ENCODE measurements at regions not wholly inside any gene's neighbourhood (a gene's known extent, or its start where the extent isn't known, plus 50 kb on each side); places are given as distances from the start of the nearest gene placed in this dataset.

GRCh38 chr1:55578646-55579045 is 363.5 kb upstream of the USP24 start:
- TF ChIP-seq POLR2A (IDR thresholded peaks at IDR 0.05; ENCODE audit: low read length) (no peak), GATA1 (IDR thresholded peaks at IDR 0.05; ENCODE audit: low read depth, low read length) (no peak)

Measured in erythroblast (primary cell).